ENCODE measurements at regions not wholly inside any gene's neighbourhood (a gene's known extent, or its start where the extent isn't known, plus 50 kb on each side); places are given as distances from the start of the nearest gene placed in this dataset.

DNA sequence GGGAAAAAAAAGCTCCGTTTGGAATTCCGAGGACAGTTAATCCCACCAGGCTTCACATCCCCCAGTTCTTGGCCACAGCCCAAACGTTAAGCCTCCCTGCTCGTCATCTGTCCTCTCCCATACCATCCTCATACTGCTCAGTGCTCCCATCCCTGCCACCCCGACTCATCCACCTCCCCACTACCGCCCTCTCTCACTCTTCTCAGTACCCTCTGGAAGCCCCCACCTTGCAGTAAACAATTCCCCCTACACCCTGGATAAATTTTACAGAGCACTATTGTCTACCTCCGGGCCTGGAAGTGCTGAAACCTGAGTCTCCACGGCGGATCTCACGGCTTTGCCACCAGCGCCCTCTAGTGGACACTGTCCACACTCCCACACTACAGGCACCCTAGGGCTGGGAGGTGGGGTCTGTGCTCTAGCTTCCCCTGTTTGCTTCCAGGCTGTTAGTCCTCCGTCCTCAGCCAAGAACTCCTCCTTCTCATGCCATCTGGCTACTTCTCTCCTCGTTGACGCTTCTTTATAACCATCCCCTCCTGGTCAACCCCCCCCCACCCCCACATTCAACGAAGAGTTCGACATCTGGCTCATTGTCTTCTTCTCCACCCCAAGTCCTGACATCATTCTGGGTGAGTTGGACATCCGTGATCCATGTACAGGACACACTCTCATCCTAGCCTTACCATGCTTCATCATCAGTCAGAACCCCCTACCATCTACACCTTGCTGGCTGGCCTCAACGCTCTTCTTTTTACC lies 54.5 kb downstream of the RTL9 start (continued):
- TF ChIP-seq BRD9 (IDR thresholded peaks at IDR 0.05; ENCODE audit: low read depth, partially characterized antibody) = peak; percentile 56
- TF ChIP-seq KDM1A (IDR thresholded peaks at IDR 0.05) = no peak
- no peak for TF ChIP-seq KDM2B (CRISPR knock-in tag; IDR thresholded peaks at IDR 0.05)
- peak; percentile 57; the same call in 1 of the 2 replicates for TF ChIP-seq CC2D1A (IDR thresholded peaks at IDR 0.05)
- no peak for TF ChIP-seq ZBTB2 (IDR thresholded peaks at IDR 0.05)
- 0 out of 2 replicates have a peak, but pooled peaks have one; percentile 19 for TF ChIP-seq CREM (IDR thresholded peaks at IDR 0.05; ENCODE audit: low read depth)
- no peak for TF ChIP-seq KAT7 (CRISPR knock-in tag; IDR thresholded peaks at IDR 0.05; ENCODE audit: borderline replicate concordance)
- TF ChIP-seq, protein P1, sequence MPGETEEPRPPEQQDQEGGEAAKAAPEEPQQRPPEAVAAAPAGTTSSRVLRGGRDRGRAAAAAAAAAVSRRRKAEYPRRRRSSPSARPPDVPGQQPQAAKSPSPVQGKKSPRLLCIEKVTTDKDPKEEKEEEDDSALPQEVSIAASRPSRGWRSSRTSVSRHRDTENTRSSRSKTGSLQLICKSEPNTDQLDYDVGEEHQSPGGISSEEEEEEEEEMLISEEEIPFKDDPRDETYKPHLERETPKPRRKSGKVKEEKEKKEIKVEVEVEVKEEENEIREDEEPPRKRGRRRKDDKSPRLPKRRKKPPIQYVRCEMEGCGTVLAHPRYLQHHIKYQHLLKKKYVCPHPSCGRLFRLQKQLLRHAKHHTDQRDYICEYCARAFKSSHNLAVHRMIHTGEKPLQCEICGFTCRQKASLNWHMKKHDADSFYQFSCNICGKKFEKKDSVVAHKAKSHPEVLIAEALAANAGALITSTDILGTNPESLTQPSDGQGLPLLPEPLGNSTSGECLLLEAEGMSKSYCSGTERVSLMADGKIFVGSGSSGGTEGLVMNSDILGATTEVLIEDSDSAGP (CRISPR knock-in tag; IDR thresholded peaks at IDR 0.05) = no peak
- TF ChIP-seq ZNF668 (CRISPR knock-in tag; IDR thresholded peaks at IDR 0.05) = no peak
- no peak for TF ChIP-seq POLR3A (IDR thresholded peaks at IDR 0.05; ENCODE audit: borderline replicate concordance, extremely low read depth, insufficient read depth, insufficient read length)
- no peak for TF ChIP-seq MCM3 (IDR thresholded peaks at IDR 0.05)
- TF ChIP-seq, protein P2, sequence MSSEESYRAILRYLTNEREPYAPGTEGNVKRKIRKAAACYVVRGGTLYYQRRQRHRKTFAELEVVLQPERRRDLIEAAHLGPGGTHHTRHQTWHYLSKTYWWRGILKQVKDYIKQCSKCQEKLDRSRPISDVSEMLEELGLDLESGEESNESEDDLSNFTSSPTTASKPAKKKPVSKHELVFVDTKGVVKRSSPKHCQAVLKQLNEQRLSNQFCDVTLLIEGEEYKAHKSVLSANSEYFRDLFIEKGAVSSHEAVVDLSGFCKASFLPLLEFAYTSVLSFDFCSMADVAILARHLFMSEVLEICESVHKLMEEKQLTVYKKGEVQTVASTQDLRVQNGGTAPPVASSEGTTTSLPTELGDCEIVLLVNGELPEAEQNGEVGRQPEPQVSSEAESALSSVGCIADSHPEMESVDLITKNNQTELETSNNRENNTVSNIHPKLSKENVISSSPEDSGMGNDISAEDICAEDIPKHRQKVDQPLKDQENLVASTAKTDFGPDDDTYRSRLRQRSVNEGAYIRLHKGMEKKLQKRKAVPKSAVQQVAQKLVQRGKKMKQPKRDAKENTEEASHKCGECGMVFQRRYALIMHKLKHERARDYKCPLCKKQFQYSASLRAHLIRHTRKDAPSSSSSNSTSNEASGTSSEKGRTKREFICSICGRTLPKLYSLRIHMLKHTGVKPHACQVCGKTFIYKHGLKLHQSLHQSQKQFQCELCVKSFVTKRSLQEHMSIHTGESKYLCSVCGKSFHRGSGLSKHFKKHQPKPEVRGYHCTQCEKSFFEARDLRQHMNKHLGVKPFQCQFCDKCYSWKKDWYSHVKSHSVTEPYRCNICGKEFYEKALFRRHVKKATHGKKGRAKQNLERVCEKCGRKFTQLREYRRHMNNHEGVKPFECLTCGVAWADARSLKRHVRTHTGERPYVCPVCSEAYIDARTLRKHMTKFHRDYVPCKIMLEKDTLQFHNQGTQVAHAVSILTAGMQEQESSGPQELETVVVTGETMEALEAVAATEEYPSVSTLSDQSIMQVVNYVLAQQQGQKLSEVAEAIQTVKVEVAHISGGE (CRISPR knock-in tag; IDR thresholded peaks at IDR 0.05) = no peak
- TF ChIP-seq ZNF696 (CRISPR knock-in tag; conservative IDR thresholded peaks at IDR 0.05) = no peak
- no peak for TF ChIP-seq TRIM24 (IDR thresholded peaks at IDR 0.05)
- no peak for TF ChIP-seq CGGBP1 (CRISPR knock-in tag; IDR thresholded peaks at IDR 0.05)
- TF ChIP-seq TBL1XR1 (IDR thresholded peaks at IDR 0.05; ENCODE audit: low read length in 2 of 2) = no peak
